Thyroid gland (tissue), 4 donors: ENCODE measurements at regions not wholly inside any gene's neighbourhood (a gene's known extent, or its start where the extent isn't known, plus 50 kb on each side); places are given as distances from the start of the nearest gene placed in this dataset.

Experiments
- POLR2A ChIP-seq, 2 donors: fragments of 450-650 bp; IDR thresholded peaks; one replicate each; pipeline ENCODE4 v1.6.1; 2017; ENCODE audit warnings: antibody characterized with exemption in 2 of 2, mild to moderate bottlenecking in 2 of 2, moderate library complexity in 1 of 2
- TF ChIP-seq, protein P1 (sequence below), 6 experiments: fragments of 200-600 bp in 3 of 6; fragments of 450-650 bp in 3 of 6; sonication (generic) in 3 of 6; IDR thresholded peaks; one replicate each; pipeline ENCODE4 v1.5.1; 2016 to 2019; ENCODE audit warnings: antibody characterized with exemption in 6 of 6, mild to moderate bottlenecking in 2 of 6, inconsistent platforms in 1 of 6, moderate library complexity in 1 of 6

DNA sequence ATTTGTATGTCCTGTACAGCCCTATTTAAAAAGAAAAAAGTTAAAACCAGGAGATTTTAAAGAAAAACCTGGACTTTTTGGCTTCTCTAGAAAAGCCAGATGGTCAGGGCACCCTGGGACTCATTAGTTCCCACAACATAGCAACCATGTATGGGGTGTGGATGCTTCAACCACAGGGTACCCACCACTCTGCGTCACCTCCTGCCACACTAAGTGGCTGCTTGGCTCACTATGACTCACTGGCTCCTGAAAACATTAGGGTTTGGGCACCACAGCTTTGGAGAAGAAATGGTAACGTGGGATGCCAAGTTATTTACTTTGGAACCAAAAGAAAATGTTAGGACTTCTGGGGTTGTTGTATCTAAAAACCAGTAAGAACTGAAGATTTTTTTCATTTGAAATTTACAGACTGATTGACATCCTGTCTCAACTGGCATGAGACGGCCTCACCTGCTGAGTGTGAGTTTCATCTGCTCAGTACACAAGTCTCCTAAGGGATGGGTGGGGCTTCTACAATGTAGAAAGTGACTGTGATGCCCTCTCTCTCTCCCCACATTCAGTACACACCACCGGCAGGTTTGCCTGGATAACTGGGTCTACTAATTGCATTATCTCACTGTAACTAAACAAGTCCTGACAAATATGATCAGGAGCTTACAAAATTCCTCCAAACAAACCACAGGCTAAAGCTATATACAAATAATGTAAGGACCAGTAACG is 103.9 kb downstream of the ESM1 start:
- TF ChIP-seq, protein P1, sequence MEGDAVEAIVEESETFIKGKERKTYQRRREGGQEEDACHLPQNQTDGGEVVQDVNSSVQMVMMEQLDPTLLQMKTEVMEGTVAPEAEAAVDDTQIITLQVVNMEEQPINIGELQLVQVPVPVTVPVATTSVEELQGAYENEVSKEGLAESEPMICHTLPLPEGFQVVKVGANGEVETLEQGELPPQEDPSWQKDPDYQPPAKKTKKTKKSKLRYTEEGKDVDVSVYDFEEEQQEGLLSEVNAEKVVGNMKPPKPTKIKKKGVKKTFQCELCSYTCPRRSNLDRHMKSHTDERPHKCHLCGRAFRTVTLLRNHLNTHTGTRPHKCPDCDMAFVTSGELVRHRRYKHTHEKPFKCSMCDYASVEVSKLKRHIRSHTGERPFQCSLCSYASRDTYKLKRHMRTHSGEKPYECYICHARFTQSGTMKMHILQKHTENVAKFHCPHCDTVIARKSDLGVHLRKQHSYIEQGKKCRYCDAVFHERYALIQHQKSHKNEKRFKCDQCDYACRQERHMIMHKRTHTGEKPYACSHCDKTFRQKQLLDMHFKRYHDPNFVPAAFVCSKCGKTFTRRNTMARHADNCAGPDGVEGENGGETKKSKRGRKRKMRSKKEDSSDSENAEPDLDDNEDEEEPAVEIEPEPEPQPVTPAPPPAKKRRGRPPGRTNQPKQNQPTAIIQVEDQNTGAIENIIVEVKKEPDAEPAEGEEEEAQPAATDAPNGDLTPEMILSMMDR (IDR thresholded peaks at IDR 0.05): no peak
- no peak for TF ChIP-seq POLR2A (IDR thresholded peaks at IDR 0.05)
